ENCODE measurements at regions not wholly inside any gene's neighbourhood (a gene's known extent, or its start where the extent isn't known, plus 50 kb on each side); places are given as distances from the start of the nearest gene placed in this dataset.

- TF ChIP-seq CTCF (IDR thresholded peaks at IDR 0.05; ENCODE audit: insufficient read depth, low read depth, low read length) (no peak), EZH2 (IDR thresholded peaks at IDR 0.05; ENCODE audit: insufficient read depth, low read length) (no peak)
Observed at GRCh38 chr10:10786109-10787090, 231.3 kb upstream of the CELF2 start.
